Stimulated activated CD8-positive, alpha-beta memory T cell treated with anti-CD3 and anti-CD28 coated beads, Interleukin-15, amount 100 ng/mL, for 48 hours (primary cell): ENCODE measurements at regions not wholly inside any gene's neighbourhood (a gene's known extent, or its start where the extent isn't known, plus 50 kb on each side); places are given as distances from the start of the nearest gene placed in this dataset.

Source experiments
- DNase-seq, 2 donors: peaks; one replicate each; pipeline ENCODE4 v3.0.0-alpha.2; 2020; ENCODE audit warnings: low read depth in 2 of 2

DNA sequence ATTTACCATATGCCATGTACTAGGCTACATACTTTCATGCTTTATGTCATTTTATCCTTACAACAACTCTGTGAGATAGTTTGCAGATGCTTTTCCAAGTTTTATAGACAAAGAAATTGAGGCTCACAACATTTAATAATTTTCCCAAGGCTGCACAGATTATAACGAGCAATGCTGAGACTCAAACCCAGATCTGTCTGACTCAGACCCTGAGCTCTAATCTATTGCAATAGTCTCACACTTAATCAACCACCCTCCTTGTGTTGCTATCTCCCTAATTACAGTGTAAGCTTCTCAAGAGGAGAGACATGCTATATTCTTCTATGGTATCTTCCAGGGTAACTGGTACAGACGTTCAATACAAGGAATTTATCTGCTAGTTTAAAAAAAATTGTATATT is 247.6 kb downstream of the WDR11 start:
- no peak for DNase-seq

DNA sequence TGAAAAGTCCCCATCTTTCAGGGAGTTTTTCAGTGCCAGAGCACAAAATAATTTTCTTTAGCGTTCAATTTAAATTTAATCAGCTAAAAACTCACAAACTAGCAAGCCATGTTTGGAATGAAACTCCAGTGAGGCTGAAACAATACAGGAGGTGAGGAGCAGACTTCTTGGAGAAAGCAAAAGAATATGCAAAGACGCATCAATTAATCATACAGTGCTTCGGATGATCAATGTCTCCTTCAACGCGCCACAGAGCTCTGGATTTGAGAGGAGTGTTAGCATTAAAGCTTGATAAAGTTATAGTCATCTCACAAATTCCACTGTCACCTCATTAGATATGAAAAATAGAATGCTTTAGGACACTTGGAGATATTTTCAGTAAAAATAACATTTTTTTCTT is 248.0 kb downstream of the WDR11 start:
- DNase-seq: no peak

DNA sequence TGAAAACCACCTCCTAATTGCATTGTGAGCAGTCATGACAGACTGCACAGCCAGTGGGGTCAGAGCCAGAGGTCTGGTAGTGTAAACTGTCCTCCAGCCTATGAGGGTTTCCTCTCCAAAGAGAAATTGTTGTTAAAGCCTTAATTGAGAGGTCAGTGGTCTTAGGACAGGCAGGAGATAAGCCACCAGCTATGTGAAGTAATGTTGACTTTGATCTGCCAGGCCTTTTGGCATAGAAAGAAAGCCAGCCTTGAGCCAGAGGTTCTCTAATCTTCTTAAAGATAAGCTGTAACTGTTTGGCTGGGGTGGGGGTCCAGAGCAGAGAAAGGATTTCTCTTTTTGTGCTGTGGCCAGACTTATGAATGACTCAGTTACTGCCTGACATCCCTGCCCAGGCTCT is 248.4 kb downstream of the WDR11 start:
- no peak for DNase-seq

DNA sequence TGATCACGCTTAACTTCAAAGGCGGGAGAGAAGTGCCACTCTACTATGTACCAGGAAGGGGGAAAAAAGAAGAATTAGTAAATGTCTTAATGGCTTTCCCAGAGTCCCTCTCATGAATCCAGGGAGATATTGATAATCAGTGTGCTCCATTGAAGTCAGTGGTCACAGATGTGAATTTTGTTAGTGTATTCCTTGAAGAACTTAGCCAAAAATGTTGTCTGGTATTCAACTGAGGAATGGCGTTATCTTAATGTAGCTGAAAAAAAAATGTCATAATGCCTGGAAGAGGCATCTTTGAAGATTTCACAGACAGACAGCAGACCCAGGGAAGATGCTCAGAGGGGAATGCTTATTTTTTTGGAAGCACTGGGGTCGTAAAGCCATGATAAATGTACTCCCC is 250.4 kb downstream of the WDR11 start:
- DNase-seq: no peak

DNA sequence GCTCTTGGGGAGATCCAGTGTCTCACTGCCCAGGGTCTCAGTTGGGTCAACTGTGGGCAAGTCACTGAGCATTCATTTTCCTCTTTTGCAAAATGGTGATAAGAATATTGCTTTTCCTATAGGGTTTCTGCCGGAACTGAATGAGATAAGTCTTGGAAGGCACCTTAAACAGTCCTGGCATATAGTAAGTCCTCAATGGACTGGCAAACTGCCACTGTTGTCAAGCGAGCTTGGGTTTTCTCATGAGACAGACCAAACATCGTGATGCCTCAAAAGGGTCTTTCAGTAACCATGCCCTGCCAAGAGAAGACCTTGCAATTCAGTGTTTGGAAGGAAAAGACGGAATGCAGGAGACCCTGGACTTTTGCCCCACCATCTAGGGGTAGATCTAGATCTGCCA is 251.5 kb downstream of the WDR11 start:
- no peak for DNase-seq

DNA sequence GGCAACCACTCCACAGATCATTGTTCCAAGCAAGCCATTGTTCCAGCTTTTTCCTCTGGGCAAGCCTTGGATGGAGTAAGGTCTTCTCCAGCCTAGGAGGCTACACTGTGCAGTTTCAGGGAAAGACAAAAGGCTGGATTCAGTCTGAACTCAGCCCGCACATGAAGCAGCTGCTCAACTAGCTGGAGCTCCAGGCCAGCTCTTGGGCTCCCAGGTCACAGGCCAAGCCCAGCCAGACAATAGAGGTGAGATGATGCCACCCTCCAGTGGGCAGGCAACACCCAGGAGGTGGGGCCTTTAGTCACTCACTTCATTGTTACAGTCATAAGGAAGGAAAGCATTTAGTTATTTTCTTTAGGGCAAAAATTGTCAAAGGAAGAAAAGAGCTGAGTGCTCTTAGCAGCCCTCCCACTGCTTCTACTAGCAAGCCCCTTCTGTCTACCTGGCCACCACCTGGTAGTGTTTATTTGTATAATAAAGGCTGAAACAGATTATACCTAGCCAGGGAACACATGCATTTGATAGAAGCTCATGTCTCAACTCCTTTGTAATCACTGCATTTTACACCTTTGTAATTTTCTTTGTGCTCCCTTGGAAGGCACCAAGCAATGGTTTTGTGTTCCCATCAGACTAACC is 253.4 kb downstream of the WDR11 start:
- DNase-seq: no peak

DNA sequence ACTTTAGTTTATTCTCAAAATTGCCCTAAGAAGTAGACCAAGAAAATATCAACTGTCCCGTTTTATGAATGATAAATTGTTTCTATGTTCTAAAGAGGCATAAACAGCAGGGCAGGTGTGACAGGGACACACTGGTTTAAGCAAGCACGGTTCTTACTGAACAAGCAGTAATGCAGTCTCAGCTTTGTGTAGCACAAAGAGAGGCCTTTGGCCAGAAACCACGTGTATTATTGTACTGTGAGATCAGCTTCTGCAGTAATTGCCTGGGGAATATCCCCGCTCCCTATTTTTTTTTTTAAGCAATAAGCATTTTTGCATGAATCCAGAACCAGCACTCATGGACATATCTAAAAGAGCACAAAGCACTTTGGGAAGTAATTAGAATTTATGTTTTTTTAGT is 255.4 kb downstream of the WDR11 start:
- no peak for DNase-seq

DNA sequence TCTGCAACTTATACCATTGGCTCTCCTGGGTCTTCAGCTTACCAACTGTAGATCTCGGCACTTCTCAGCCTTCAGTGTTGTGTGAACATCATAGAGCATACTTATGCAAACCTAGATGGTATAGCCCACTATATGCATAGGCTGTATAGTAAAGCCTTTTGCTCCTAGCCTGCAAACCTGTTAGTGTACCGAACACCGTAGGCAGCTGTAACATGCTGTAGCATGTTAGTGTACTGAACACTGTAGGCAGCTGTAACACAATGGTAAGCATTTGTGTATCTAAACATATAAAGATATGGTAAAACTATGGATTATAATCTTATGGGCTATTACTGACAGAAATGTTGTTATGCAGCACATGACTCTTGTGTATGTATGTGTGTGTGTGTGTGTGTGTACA is 256.9 kb downstream of the WDR11 start:
- no peak for DNase-seq

DNA sequence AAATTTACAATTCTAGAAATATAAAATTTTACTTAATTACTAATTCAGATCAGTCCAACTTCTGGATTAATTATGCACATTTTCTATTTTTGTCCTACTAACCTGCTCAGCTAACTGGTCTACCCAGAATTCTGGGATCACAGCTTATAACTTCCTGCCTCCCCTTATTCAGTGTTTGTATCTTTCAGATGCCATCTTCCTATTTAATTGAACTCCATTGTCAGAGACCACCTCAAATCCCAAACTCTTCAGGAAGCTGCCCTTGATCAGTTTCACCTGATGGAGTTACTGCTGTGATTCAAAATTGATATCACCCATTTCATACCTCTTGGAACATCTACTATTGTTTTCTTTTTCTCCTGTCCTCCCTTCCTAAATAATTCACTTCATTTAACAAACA is 259.2 kb downstream of the WDR11 start:
- no peak for DNase-seq

DNA sequence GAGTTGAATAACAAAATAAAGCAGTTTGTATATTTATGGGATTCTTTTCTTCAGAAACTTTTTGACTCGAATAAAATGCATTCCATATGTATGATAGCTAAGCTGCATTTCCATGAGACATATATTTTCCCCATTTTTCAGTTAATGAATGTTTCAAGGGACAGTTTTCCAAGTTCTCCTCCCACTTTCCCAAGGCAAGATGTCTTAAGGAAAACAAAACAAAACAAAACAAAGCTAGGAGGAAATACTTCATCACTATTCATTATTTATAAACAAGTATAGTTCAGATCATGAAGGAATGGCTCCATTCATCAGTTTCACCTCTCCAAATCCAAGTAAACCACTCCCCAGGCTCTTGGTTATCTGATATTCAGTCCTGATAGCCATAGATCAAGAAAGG is 261.0 kb downstream of the WDR11 start:
- DNase-seq: no peak

DNA sequence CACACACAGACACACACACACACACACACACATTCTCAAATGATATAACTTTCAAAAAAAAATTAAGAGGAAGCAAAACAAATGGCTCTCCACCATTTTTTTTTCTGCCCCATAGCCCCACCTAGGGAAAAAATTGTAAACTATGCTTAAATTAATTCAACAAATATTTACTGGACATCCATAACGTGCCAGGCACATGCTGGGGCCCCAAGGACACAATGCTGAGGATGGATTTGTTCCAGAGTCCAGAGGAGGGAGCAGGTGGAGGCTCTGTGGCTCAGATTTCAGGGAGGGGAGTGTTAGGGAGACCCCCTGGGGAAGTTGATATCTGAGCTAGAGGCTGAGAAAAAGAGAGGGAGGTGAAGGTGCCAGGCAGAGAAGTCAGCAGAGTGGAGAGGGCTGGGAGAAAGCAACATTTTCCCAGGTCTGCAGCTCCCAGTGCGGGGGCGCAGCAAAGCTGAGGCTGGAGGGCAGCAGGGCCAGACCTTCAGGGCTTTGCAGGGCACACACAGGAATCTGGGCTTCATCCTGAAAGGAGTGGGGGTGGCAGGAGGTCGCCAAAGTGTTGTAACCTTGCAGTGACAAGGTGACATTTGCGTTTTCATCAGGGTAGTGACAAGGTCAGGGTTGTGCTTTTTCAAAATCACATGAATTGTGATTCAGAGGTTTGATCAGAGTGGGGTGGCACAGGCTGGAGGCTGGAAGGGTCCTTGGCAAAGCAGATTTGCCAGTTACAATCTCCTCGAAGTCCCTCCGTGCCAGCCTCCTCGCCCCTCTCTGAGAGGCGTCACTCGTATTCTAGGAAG is 261.6 kb downstream of the WDR11 start:
- DNase-seq: no peak

DNA sequence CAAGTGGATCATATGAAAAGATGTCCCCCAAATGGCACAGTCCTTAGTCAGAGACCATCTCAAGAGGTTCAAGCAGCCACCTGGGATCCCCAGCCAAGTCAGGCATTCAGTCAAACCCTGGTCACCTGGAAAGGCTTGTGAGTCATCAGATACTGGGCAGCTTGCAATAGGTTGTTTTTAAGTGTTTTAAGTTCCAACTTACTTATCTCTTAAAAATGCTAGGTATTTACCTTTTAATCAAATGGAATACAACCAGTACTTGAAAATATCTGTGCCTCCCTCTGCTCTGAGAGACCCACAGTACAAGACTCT is 262.2 kb downstream of the WDR11 start:
- no peak for DNase-seq

DNA sequence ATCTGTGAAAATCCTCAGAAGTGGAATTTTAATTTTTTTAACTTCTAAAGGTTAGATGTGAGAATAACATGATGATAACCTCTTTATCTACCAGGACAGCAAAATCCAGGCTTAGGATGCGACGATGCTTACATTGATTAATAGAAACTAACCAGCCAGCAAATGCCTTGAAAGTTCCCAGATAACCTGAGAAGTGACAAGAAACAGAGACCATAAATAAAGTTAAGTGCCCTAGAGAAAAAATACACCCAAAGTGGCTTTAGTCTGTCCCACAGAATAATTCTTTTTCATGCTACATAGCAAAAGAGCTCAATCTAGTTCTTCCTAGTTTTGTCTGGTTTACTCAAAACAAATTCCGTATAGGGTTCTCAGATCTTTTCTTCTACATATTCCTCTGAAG is 262.7 kb downstream of the WDR11 start:
- DNase-seq: no peak

DNA sequence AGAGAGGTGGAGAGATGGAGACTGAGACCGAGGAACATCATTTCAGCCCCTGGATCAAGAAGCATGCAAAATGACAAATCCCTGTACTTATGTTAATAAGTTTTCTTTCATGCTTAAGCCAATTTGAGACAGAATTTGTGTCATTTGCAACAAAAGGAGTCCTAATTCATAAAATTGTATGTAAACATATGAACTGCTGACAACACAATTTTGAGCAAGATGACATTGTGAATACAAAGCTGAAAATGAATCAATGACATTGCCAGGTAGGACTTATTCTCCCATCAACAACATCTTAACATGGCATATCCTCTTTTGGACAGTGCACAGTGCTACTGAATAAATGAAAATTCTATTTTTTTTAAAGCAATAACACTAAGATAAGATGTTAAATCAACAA is 264.0 kb downstream of the WDR11 start:
- no peak for DNase-seq

DNA sequence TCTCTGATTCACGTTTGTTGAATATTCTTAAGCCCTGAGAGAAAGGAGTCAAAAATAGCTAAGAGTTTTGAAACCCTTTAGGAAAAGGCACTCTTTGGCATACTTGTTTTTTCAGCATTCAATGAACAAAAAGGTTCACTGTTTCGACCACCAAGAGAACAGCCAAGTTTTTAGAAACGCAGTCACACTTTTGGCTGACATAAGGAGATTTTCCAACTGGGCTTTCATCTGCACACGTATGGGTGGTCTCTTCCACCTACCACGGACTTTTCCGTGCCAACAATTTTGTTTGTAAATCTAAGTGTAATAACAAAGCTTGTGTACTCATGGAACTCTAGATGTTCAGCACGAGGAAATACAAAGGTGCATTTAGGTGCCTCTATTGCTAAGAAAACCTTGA is 270.3 kb downstream of the WDR11 start:
- no peak for DNase-seq

DNA sequence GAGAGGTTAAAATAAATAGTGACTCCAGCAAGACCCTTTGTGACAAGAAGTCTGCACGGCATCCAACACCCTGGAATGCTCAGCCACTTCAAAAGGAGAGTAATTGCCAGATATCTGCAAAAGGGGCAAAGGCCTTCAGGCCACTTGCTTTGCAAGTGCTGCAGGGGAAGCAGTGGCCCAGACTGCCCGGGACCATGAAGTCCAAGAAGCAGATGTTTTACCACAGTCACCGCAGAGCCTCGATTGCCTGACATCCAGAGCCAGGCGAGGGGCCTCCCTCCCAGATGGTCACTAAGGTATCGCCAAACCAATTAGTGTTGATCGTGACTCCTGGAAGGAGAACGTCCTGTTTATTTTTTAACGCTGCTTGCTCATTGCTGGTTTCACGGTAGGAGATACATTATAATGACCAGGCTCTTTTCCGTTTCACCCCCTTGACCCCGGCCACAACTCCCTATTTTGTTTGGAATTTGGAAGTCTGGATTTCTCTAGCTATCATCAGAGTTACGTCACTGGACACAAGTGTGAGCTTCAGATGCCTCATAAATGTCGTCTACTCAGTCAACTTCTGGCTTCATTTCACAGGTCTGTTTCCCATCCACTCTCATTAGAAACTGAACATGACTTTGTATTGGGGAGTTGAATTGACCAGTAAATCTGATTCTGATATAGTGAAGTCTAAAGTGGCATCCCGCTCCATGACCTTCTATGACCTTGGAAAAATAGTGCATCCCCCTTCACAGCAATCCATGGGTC is 276.2 kb downstream of the WDR11 start:
- DNase-seq: no peak

DNA sequence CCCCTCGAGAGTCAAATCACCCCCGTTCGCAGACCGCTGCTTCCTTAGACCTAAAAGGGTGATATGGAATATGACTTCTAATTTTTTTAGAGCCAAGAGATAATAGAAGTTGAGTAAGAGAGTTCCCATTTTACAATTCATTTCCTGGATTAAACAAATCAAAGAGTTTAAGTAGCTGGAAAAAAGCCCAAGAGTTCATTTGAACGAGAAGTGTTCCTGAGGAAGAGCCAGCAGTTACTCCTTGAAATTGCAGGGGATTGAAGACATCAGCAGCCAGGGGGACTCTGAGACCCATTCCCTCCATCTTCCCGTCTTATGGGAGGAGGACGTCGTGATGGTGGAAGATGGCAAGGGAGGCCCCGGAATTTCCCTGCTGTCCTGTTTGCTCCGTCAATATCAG is 277.0 kb downstream of the WDR11 start:
- DNase-seq: no peak

DNA sequence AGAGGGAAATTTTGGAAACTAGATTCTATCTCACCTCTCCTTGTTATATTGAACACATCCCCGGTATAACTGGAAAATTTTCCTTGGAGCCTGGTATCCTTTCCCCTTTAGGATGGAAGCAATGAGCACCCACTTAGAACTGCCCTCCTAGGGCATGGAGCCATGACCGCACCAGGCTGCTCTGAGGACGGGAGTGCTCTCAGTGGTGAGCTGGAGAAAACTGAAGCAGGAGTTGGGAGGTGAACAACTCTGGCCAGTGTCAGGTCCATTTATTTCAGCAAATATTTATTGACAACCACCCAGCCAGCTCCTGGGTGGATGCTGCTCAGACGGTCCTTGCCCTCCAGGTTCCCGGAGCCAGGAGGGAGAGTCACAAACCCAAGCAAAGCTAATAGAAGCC is 278.1 kb downstream of the WDR11 start:
- no peak for DNase-seq

DNA sequence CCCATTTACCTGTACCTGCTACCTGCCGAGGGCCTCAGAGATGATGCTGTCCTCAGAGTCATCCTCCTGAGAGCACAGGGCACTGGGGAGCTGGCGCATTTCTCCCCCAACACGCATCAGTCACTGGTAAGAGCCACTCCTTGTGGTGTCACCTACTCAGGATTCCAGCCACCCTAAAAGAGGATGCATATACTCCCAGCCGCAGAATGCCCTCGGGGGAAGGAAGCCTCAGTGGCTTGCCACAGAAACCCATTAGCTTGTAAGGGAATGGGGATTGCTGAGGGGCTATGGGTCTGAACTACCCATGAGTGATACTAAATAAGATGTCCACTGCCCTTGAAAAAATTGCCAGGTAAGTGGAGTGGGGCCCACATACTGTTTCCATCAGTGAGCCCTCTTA is 279.2 kb downstream of the WDR11 start:
- no peak for DNase-seq

DNA sequence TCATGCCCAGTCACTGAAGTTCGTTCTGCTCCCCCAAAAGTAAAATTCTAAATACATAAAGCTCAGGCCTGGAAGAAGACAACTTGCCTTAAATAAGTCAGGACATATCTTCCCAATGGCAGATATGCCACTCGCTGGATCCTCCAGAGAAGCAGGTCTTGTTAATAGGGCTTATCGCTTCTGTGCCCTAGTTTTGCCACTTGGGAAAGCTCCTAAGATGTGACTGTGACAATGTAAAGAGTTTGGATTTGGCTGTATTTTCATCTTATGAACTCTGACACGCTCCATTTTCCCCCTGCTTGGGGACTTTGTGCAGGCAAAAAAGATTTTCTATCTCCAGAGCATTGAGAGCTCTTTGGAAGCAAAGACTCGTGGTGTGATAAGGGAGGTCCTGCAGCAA is 279.9 kb downstream of the WDR11 start:
- DNase-seq: no peak

DNA sequence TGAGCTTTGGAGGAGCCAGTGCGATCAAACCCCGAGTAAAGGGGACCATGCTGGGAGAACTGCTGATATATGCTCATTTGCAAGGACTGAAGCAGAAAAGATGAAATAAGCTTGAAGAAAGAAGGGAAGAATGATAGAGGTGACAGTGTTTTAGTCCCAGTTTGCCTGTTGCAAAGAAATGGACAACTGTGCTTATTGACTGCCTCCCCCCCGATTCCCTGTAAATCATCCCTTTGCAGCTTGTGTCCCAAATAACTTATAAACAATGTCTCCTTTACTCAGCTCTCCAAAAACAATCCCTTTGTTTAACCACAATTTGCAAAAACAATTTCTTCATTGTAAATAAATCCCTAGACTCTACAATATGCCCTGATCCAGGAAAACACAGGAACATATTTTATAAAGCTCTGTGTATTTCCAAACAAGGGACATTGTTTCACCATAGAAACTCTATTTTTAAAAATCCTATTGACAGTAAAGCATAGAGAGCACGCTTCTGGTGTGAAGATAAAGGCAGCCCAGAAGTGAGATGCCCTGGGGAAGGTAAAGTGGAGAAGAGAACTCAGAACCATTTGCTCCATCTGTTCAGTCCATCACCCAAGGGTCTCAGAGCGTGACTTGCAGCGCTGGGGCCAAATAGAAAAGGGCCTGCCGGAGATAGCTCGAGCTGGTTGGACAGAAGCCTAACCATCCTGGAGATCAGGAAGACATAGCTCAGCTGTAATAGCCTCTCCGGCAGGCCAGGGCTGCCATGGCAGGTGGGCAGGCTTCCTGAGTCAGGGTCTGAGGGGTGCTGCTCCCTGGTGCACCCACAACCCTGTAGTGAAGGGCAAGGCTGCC is 280.5 kb downstream of the WDR11 start:
- no peak for DNase-seq

DNA sequence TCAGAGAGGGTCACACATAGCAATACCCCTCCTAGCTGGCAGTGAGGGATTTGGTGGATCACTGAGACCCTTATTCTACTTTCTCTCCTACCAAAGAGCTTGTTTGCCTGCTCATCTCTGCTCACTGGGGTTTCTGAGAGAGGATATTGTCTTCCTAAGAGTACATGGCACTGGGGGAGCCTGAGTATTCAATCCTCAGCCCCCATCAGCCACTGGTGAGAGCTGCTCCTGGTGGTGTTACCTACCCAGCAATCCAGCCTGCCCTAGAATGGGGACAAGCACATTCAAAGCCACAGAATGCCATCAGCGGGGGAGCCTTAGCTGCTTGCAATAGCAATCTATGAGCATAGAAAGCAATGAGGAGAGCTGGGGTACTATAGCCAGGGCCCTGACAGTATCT is 281.1 kb downstream of the WDR11 start:
- DNase-seq: no peak
